Brain microvascular endothelial cell (primary cell): ENCODE measurements at regions not wholly inside any gene's neighbourhood (a gene's known extent, or its start where the extent isn't known, plus 50 kb on each side); places are given as distances from the start of the nearest gene placed in this dataset.

ENCODE experiments used
- DNase-seq: peaks from one replicate; pipeline ENCODE4 v3.0.0-alpha.2; 2020
- H3K27ac ChIP-seq: fragments of 250-450 bp; sonication (Bioruptor Pico); 2 replicates; pipeline ENCODE4 v1.5.1; 2020; ENCODE audit warnings: mild to moderate bottlenecking, moderate library complexity
- H3K27me3 ChIP-seq: fragments of 250-450 bp; sonication (Bioruptor Pico); replicated peaks from 2 replicates; pipeline ENCODE4 v1.5.1; 2020; ENCODE audit warnings: mild to moderate bottlenecking
- H3K36me3 ChIP-seq: fragments of 250-450 bp; sonication (Bioruptor Pico); replicated peaks from 2 replicates; pipeline ENCODE4 v1.5.1; 2020; ENCODE audit warnings: mild to moderate bottlenecking
- H3K4me3 ChIP-seq: 2 replicates; pipeline ENCODE4 v1.5.1; 2011; ENCODE audit warnings: low read depth, mild to moderate bottlenecking, control low read depth, low read length, moderate library complexity
- CTCF ChIP-seq: IDR thresholded peaks from 2 replicates; pipeline ENCODE4 v1.5.1; 2011; ENCODE audit warnings: low read depth, mild to moderate bottlenecking, moderate library complexity, low read length, control low read depth, inconsistent platforms; ENCODE audit errors: missing control alignments
- in situ Hi-C: cut with HindIII; loops from 2 replicates; pipeline ENCODE4 v1.10.0; 2017; ENCODE audit warnings: low sequenced_read_pairs, low pct_ligation_motif_present

GRCh38 chr2:122233372-122233771, 477.9 kb downstream of the TSN start:
- DNase-seq, result no peak
- H3K4me3 ChIP-seq, result no peak overlapping the region
- in situ Hi-C loops, result no loop called here

GRCh38 chr2:122236152-122236874, 480.9 kb downstream of the TSN start:
- DNase-seq, result no peak
- no peaks in the 10 kb centered on the region for H3K36me3 ChIP-seq
- H3K4me3 ChIP-seq, result no peak overlapping the region
- H3K27ac ChIP-seq, result no peak overlapping the region
- H3K27me3 ChIP-seq, result no peaks in the 10 kb centered on the region
- in situ Hi-C loops, result no loop called here
- TF ChIP-seq CTCF, result no peak

More at GRCh38 chr2:122233372-122233771, 477.9 kb downstream of the TSN start:
- Histone ChIP-seq H3K27me3 (no peaks in the 10 kb centered on the region), H3K27ac (no peak overlapping the region), H3K36me3 (no peaks in the 10 kb centered on the region)
- TF ChIP-seq CTCF, result no peak

GRCh38 chr2:122236925-122237324, 481.5 kb downstream of the TSN start:
- in situ Hi-C loops, result no loop called here
- no peak for DNase-seq
- Histone ChIP-seq H3K4me3 (no peak overlapping the region), H3K36me3 (no peaks in the 10 kb centered on the region), H3K27ac (no peak overlapping the region), H3K27me3 (no peaks in the 10 kb centered on the region)
- TF ChIP-seq CTCF, result no peak

GRCh38 chr2:122237450-122237849, 482.0 kb downstream of the TSN start:
- H3K4me3 ChIP-seq, result no peak overlapping the region
- in situ Hi-C loops, result no loop called here
- no peaks in the 10 kb centered on the region for H3K36me3 ChIP-seq
- H3K27me3 ChIP-seq, result no peaks in the 10 kb centered on the region
- DNase-seq, result no peak
- H3K27ac ChIP-seq, result no peak overlapping the region
- no peak for TF ChIP-seq CTCF

GRCh38 chr2:122238006-122238559, 482.6 kb downstream of the TSN start:
- Histone ChIP-seq H3K4me3 (no peak overlapping the region), H3K36me3 (no peaks in the 10 kb centered on the region), H3K27ac (no peak overlapping the region), H3K27me3 (no peaks in the 10 kb centered on the region)
- TF ChIP-seq CTCF, result no peak
- in situ Hi-C loops, result no loop called here
- DNase-seq, result no peak
